ENCODE measurements at regions not wholly inside any gene's neighbourhood (a gene's known extent, or its start where the extent isn't known, plus 50 kb on each side); places are given as distances from the start of the nearest gene placed in this dataset.
"Not testable (repeated sequence)": the region's sequence is repeated elsewhere in the genome, so short reads cannot be mapped to it uniquely, and the experiment has no call there.

DNA sequence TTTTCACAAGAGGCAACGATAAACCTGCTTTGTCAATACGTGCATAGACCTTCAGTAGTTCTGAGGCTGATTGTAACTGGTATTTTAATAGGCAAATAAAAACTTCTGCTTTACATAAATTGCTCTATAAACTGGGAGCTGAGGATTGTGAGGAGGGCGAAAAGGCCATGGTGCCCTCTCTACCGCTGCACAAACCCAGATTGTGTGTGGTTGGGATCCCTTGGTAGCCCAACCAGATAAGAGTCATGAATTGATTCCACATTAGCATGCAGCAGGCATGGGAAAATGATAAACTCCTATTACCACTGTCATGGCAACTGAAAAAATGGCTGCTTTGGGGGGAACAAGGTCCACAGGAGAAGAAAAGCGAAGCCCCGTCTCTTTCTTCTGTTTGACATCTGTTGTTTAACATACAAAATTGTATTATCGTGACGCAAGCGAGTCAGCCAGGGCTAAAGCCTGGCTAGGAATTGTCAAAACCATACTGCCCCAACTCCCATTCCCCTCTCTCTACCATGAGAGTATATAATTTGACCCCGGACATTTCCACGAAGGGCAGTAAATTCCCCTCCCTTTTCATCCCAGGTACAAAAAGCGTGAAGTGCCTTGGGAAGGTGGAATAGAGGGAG lies 157.8 kb upstream of the SALL4 start:
- DNase-seq (ENCODE audit: low read depth in 4 of 4, low spot score in 1 of 4): no peak

DNA sequence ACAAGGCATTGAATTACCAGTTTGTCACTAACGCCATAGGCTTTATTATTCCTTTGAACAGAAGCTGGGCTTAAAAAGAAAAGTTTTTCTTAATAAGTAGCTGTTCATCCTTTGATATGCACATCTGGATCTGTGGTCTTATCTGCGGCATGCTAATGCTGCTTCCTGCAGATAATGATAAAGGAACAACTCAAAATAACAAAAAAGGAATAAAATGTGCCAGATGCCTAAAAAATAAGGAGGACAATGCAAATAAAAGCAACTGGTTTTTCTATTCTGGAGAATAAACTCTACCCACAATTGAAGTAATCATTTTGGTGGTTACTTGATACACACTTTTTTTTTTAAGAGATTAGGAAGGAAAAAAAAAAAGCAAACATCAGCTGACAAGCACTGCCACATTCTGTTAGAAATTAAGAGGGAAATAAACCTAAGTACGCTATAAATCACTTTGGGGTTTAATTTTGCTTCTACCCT lies 156.8 kb upstream of the SALL4 start:
- DNase-seq (ENCODE audit: low read depth in 4 of 4, low spot score in 1 of 4): no peak

DNA sequence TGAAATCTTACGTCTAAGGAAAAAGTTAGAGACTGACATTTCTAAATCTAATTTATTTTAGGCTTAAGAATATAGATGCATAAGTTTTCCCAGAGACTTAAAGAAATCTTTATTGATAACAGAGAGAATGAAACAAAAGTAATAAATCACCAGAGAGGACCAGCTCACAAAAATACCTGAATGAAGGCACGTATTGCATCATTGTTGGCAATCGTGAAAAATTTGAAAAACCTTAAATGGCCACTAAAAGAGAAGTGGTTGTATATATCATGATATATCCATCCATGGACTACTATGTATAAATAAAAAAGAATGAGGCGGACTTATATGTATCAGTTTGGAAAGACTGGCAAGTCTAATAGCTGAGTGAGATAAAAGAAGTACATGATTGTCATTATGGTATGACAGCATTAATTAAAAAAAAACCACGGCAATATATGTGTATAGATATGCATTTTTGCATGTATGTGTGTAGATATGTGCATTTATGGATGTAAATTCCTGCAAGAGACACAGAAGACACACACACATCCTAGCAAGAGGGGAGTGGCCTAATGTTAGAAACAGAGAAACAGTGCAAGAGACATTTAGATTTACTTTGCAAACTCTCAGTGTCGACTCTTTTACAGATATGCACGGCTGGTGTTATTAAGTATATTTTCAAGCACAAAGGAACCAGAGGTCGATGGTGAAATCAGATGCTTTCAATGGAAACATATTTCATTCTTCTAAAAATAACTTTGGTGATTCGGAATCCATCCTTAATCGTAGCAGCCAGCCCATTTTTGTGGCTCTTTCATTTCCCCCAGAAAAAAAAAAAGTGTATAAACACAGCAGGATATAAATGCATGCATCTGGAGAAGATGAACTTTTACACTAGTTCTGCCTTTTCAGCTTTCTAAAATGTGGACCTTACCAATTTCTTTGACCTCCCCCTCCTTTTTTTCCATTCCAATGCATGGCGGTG lies 156.1 kb upstream of the SALL4 start:
- DNase-seq (ENCODE audit: low read depth in 4 of 4, low spot score in 1 of 4): no peak

DNA sequence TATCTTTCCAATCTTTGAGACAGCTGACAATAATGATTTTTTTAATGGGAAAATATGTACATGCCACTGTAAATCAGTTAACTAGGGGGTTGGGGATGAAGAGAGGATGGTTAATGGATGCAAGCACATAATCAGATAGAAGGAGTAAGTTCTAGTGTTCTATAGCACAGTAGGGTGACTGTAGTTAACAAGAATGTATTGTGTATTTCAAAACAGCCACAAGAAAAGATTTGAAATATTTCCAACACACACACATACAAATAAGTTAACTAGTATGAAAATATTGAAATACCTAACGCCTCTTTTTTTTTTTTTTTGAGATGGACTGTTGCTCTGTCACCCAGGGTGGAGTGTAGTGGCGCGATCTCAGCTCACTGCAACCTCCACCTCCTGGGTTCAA lies 153.4 kb upstream of the SALL4 start:
- DNase-seq (ENCODE audit: low read depth in 4 of 4, low spot score in 1 of 4): no peak

DNA sequence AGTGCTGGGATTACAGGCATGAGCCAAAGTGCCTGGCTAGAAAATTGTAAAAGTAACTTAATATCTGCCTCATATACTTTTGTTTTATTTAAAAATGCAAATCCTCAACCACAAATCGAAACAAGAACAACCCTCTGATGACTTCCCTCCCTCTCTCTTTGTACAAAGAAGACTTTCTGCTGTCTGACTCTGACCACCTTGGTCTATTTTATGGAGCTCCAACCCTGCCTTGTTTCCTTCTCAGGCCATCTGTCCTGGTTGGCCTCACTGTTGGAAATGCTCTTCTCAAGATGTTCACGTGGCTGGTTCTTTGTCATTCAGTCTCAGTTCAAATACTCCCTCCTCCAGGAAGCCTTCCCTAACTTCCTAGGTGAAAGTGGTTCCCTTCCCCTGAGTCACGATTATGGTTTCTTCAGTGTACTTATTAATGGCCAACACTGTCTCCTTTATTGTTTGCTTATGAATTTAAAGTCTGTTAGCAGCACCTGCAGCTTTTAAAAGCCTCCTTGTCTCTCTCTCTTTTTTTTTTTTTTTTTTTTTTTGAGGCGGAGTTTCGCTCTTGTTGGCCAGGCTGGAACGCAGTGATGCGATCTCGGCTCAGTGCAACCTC lies 151.5 kb upstream of the SALL4 start:
- DNase-seq (ENCODE audit: low read depth in 4 of 4, low spot score in 1 of 4): no peak

DNA sequence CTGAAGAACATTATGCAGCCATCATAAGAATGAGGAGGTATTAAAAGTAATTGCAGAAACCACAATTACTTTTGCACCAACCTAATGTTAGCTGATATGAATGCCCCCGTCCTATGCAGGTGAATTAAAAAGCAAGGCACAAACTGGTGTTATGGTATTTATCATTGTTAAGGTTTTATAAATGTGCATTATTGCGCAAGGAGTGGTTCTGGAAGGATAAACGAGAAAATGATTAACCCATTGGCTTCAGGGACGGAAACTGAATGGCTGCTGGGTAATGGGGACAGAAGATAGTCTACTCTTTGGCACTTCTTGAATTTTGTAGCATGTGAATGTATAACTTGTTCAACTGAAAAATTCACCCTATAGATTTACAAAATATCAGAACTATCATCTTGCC lies 148.6 kb upstream of the SALL4 start:
- no peak for DNase-seq (ENCODE audit: low read depth in 4 of 4, low spot score in 1 of 4)

DNA sequence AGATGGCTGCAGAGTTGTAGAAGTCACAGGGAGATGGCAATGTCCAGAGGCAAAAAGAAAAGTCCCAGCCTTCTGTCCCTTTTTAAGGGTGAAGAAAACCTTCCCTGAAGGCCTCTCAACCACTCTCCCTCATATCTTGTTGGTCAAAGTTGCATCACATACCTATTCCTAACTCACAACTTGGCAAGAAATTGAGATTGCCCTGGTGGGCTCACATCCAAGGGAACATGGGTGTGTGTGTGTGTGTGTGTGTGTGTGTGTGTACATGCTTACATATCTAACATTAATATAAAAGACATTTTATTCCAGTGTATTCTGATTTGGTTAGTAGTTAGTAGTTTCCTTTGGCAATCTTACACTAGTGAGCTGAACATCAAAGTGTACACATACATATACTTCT lies 144.3 kb upstream of the SALL4 start:
- no peak for DNase-seq (ENCODE audit: low read depth in 4 of 4, low spot score in 1 of 4)

DNA sequence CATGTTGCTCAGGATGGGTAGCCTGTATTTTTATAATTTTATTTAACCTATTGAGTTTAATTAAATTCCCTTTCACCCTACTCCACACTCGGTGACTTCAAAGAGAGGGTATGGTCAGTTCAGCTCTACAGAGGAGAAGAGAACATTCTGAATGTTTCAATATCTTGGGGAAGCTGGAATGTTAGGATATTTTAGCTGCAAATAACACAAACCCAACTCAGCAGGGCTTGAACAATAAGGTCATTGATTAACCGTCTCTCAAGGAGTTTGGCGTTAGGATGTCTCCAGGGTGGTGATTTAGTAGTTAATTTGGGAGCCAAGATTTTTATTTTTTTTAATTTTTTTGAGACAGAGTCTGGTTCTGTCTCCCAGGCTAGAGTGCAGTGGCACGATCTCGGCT lies 143.6 kb upstream of the SALL4 start:
- DNase-seq (ENCODE audit: low read depth in 4 of 4, low spot score in 1 of 4): no peak

DNA sequence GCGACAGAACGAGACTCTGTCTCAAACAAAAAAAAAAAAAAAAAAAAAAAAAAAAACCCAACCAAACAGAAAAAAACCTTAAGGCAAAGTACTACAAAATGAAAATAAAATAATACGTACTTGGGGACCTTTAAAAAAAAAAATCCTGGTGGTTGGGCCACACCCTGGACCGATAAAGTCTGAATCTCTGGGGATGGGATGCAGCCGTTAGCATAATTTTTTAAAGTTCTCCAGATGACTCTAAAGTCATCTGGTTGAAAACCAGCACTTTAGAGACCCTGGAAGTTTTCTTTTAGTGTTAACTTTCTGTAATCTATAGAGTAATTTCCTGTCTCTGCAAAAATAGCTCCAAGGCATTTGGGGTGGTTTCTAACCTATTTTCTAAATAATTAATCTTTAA lies 142.9 kb upstream of the SALL4 start:
- DNase-seq (ENCODE audit: low read depth in 4 of 4, low spot score in 1 of 4): no peak

DNA sequence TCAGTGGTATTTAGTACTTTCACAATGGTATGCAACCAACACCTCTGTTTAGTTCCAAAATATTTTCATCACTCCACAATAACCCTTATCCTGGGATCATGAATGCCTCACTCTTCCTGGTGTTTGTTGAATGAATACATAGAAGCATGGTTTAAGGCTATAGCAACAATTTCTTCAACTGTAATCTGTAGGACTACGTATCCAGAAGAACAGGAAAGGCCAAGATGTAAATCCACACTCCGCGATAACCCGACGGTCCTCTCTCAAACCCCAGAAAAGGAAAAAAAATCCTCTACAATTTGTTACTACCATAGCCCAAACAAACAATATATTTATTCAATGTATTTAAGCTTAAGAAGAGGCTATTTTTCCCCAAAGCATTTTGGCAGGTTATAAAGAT lies 141.4 kb upstream of the SALL4 start:
- no peak for DNase-seq (ENCODE audit: low read depth in 4 of 4, low spot score in 1 of 4)

DNA sequence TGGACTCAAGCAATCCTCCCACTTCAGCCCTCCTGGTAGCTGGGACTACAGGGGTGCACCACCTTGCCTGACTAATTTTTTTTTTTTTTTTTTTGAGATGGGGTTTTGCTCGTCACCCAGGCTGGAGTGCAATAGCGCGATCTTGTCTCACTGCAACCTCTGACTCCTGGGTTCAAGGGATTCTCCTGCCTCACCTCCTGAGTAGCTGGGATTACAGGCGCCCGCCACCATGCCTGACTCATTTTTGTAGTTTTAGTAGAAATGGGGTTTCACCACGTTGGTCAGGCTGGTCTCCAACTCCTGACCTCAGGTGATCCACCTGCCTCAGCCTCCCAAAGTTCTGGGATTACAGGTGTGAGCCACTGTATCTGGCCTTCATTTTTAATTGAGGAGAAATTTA lies 141.0 kb upstream of the SALL4 start:
- DNase-seq (ENCODE audit: low read depth in 4 of 4, low spot score in 1 of 4): not testable (repeated sequence)

DNA sequence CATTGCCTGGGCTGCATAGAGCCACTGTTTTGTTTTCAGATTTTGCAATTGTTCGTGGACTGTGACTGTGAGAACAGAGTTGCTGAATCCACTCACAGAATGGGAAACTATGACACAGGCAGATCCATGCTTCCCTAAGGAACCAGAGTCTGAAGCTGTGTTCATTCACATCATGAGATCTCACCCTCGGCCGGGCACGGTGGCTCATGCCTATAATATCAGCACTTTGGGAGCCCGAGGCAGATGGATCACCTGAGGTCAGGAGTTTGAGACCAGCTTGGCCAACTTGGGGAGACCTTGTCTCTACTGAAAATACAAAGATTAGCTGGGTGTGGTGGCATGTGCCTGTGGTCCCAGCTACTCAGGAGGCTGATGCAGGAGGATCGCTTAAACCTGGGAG lies 139.2 kb upstream of the SALL4 start:
- no peak for DNase-seq (ENCODE audit: low read depth in 4 of 4, low spot score in 1 of 4)

DNA sequence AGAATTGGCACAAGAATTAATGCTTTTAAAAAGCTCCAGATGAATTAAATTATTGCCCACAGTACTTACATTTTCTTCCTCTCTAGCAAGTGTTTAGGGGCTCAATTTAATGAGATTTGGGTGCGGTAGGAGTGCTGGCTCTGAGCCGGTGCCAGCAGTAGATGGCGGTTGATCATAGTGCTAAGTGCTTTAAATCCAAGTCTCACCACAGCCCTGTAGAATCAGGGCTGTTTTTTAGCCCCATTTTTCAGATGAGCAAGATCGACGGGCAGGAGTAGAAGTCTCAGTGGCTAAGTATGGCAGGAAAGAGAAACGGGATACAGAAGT lies 136.9 kb upstream of the SALL4 start:
- no peak for DNase-seq (ENCODE audit: low read depth in 4 of 4, low spot score in 1 of 4)

DNA sequence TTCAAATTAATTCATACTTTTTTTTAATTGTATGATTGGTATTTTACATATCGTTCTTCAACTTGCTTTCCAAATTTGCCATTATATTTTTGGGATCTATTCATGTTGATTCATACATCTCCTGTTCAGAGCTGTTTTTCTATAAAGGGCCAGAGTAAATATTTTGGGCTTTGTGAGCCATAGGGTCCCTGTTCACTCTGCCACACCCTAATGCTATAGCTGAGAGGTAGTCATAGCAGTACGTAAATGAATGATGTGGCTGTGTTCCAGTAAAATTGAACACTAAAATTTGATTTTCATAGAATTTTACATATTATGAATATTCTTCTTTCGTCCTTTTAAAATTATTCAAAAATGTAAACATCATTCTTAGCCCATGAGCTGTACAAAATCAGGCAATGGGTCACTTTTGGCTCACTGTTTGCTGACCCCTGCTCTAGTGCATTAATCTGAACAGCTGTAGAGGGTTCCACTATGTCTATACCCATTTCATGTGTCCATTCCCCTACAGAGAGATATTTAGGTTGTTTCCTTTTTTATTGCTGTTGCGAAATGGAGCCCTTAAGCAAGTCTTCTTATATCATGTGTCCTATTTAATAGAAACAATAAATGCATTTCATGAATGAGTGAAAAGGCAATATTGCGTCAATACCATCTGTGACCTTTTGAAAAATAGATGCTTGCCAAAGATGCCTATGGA lies 136.4 kb upstream of the SALL4 start:
- no peak for DNase-seq (ENCODE audit: low read depth in 4 of 4, low spot score in 1 of 4)

DNA sequence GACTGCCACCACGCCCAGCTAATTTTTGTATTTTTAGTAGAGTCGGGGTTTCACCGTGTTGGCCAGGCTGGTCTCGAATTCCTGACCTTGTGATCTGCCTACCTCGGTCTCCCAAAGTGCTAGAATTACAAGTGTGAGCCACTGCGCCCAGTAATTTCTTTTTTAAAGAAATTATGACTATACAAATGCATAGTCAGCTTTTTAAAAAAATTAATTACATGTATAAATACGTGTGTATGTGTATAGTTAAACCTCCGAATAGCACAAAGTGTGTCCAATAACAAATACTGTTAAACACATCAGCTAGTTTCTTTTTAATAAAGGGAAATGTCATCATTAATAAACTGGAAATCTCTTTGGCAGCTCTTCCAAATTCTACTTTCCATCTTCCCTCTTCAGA lies 135.5 kb upstream of the SALL4 start:
- no peak for DNase-seq (ENCODE audit: low read depth in 4 of 4, low spot score in 1 of 4)

DNA sequence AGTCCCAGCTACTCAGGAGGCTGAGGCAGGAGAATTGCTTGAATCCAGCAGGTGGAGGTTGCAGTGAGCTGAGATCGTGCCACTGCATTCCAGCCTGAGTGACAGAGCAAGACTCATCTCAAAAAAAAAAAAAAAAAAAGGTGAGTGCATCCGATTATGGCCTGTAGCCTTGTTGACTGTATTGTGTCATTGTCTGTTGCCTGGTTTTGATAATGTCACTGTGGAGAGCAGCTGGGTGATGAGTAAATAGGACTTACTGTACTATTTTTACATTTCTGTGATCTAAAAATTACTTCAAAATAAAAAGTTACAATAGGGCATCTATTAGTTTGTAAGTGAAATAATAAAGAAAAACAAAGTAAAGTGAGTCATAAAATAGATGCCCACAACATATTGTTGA lies 134.1 kb upstream of the SALL4 start:
- no peak for DNase-seq (ENCODE audit: low read depth in 4 of 4, low spot score in 1 of 4)

DNA sequence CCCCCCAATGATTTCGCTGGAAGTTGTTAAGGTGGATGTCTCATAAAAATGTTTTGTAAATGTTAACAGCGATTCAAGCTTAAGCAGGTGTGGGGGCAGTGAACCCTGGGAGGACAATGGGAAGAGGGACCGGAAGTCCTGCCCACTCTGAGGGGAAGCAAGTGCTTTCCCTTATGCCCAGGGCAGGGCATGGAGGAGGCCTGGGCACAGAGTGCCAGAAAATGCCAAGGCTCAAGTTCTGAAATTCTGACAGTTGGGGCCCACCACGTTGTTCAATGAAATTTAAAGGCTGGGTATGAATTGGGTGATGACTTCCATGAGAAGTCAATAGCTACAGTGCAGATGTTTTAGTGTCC lies 132.7 kb upstream of the SALL4 start:
- no peak for DNase-seq (ENCODE audit: low read depth in 4 of 4, low spot score in 1 of 4)

DNA sequence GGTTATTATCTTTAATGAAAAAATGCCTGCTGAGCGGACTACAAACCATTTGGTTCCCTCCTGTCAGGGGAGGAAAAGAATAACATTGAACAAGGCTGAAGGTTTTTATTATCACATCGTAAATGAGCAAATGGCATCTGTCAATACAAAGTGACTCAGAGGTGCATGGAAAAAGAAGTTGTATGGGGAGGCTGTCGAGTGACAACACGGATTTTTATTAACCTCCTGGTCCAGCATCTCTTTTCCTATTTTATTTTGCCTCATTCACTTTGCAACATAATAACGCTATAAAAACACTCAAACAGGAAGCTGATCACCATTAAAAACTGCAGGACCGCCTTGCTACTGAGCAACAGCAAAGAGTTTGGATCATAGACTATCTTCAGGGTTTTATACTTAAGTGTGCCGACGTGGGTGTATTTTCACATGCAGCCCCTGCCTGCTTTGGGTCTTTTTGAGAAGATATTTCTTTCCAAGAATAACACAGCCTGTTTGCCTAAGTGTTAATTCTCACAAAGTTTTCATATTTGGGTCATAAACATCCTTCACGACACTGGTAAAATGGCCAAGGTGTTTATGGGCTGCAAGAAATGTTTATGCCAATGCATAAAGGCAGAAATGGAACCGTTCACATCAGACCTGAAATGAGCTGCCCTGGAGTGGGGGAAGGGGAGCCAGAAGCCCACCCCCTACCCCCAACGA lies 132.1 kb upstream of the SALL4 start:
- no peak for DNase-seq (ENCODE audit: low read depth in 4 of 4, low spot score in 1 of 4)

DNA sequence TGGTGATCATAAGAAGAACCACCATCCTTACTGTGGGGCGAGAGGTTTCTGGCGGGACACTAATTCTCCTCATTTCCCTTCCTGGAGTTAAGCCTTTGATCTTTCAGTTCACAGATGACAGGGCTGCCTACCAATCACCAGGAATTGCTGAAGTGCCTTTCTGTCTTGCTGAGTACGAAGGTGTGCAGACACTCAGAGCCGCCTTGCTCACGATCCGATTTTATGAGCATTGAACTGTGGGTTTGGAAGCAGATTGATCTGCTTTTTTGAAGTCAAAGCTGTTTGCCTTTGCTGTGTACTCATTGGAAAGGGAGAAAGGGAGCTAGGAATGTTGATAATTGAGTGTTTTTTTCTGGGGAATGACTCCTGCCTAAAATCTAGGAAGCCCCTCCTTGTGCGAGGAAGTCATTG lies 129.1 kb upstream of the SALL4 start:
- no peak for DNase-seq (ENCODE audit: low read depth in 4 of 4, low spot score in 1 of 4)

DNA sequence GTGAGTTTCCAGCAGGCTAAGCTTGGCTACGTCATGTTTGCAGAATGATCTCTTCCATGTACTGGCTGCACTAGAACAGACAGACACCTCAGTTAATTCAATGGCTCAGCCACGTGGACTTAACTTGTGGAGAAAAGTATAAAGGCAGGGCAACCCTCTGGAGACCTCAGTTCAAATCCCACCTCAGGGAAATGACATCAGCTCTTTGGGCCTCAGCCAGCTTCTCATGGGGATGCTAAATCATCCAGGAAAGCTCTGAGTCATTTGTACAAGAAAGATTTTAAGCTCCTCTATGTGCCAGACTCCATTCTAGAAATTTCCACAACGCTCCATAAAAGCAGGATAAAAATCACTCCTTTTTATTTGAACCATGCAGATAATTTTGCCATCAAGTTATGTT lies 128.5 kb upstream of the SALL4 start:
- DNase-seq (ENCODE audit: low read depth in 4 of 4, low spot score in 1 of 4): no peak

DNA sequence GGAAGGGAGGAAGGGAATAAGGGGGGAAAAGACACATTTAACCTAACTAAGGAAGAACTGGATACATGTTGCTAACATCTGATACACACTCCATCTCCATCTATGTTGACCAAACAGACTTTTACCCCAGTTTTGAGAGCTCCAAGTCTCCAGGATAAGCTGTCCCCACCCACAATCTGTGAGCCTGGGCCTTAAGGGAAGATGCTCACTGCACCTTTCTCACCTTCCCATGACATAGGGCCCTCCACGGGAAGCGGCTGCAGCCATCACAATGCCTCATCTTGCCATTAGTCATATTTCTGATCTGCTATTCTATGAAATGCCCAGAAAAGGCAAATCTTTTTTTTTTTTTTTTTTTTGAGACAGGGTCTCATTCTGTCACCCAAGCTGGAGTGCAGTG lies 126.6 kb upstream of the SALL4 start:
- no peak for DNase-seq (ENCODE audit: low read depth in 4 of 4, low spot score in 1 of 4)

All from stimulated activated CD4-positive, alpha-beta T cell treated with anti-CD3 and anti-CD28 coated beads, Interleukin-1b, Interleukin-23, amount 100 ng/mL, for 24 hours (primary cell).